ENCODE measurements at regions not wholly inside any gene's neighbourhood (a gene's known extent, or its start where the extent isn't known, plus 50 kb on each side); places are given as distances from the start of the nearest gene placed in this dataset.

- no peak overlapping the region for H3K4me3 ChIP-seq
- peaks cover 3% of the 10 kb centered on the region; the same call in 1 of the 2 replicates for H3K9me3 ChIP-seq (replicated peaks)
- H3K27me3 ChIP-seq: no peaks in the 10 kb centered on the region
- H3K4me1 ChIP-seq: peaks cover 12% of the 10 kb centered on the region
- peak; percentile 81 to 90 for DNase-seq
- peak overlapping the region; percentile 29; the same call in 1 of the 2 replicates for H3K27ac ChIP-seq
- no peaks in the 10 kb centered on the region for H3K36me3 ChIP-seq
These were observed 143.4 kb upstream of the EEF1E1 start for GRCh38 chr6:8245726-8246125.

GRCh38 chr6:8243475-8243874 lies 141.1 kb upstream of the EEF1E1 start:
- H3K36me3 ChIP-seq: no peaks in the 10 kb centered on the region
- H3K9me3 ChIP-seq (replicated peaks): no peaks in the 10 kb centered on the region
- peaks cover 12% of the 10 kb centered on the region for H3K4me1 ChIP-seq
- H3K4me3 ChIP-seq: no peak overlapping the region
- DNase-seq: no peak
- H3K27ac ChIP-seq: no peak overlapping the region
- no peaks in the 10 kb centered on the region for H3K27me3 ChIP-seq

DNA sequence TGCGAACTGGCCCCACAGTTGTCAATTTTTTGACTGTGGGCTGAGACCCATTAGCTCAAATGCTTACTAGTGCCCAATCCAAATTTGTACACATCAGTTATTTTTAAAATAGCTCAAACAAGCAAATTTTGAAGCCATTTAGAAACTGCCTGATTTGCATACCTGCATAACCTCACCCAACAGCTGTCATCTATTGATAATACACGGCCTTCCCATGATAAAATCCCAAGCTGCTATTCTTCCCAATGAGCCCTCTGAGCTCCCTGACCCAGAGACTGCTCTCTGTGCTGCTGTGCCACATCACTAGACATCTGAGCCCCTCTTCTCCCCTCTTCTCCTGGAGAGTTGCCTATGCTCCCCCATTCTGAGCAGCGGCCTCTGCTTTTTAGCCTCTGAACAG lies 140.5 kb upstream of the EEF1E1 start:
- DNase-seq: no peak
- peaks cover 12% of the 10 kb centered on the region for H3K4me1 ChIP-seq
- H3K27ac ChIP-seq: no peak overlapping the region
- H3K4me3 ChIP-seq: no peak overlapping the region
- H3K36me3 ChIP-seq: no peaks in the 10 kb centered on the region
- no peaks in the 10 kb centered on the region for H3K9me3 ChIP-seq (replicated peaks)
- no peaks in the 10 kb centered on the region for H3K27me3 ChIP-seq

DNA sequence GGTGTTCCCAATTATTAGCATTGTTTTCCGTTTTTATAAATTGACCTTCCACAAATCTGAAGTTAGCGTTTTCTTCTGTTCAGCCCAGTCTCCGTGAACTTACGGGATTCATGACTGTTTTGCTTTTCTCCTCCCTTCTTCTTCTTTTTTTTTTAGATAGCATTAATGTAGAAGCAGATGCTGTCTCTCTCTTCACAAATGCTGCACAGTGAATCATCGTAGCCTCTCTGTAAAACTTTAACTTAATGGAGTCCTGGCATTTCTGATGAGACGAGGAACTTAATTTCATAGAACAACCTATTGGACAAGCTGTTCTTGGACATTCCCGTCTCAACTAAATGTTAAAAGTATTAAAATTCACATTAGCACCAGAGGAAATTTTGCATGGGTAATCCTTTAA lies 138.0 kb upstream of the EEF1E1 start:
- no peaks in the 10 kb centered on the region for H3K27me3 ChIP-seq
- no peak overlapping the region for H3K27ac ChIP-seq
- H3K9me3 ChIP-seq (replicated peaks): no peaks in the 10 kb centered on the region
- DNase-seq: no peak
- H3K4me1 ChIP-seq: peaks cover 3% of the 10 kb centered on the region; the same call in 1 of the 2 replicates
- H3K4me3 ChIP-seq: no peak overlapping the region
- H3K36me3 ChIP-seq: no peaks in the 10 kb centered on the region

DNA sequence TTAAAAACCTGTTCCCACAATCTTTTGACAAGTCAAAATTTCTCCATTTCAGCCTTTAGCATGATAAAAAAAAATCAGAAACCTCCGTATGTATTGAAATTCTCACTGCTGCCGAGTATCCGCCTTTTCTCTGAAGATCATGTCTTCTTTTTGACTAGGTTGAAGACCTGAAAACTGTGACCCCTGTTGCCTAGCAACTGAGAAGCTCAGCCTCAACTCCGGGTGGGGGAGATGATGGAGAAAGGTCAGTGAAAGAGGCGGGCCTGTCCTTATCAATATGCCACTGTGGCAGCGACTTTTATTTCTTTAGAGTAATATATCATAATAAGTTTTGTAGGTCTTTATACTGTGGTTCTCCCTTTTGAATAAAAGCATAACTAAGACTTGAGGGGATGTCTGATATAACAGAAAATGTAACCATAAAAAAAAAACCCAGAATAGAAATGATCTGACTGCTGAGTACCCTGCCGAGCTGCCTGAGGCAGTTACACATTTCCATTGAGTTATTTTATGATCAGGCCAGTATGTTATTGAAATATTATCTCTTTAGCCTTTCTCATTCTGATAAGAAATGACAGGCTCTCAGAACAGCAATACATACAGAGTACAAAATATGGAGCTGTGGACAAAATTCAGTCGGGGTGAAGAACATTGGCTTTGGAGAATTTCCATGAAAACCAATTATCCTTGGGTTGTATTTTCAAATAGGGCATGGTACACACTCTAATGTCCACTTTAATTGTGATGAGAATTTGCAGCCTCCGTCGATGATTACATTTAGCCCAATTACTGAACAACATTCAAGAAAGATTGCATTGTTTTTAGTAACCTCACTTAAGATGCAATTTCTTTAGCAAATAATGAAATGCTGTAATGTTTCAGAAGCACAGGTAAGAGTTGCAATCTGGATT lies 136.7 kb upstream of the EEF1E1 start:
- no peaks in the 10 kb centered on the region for H3K27me3 ChIP-seq
- H3K4me3 ChIP-seq: no peak overlapping the region
- no peak for DNase-seq
- no peaks in the 10 kb centered on the region for H3K36me3 ChIP-seq
- no peaks in the 10 kb centered on the region for H3K9me3 ChIP-seq (replicated peaks)
- H3K4me1 ChIP-seq: no peaks in the 10 kb centered on the region
- H3K27ac ChIP-seq: no peak overlapping the region

- H3K36me3 ChIP-seq: no peaks in the 10 kb centered on the region
- no peak for DNase-seq
- H3K27me3 ChIP-seq: no peaks in the 10 kb centered on the region
- no peaks in the 10 kb centered on the region for H3K9me3 ChIP-seq (replicated peaks)
- H3K4me1 ChIP-seq: no peaks in the 10 kb centered on the region
- H3K27ac ChIP-seq: no peak overlapping the region
- H3K4me3 ChIP-seq: no peak overlapping the region
These were observed 135.3 kb upstream of the EEF1E1 start for GRCh38 chr6:8237668-8238067.

DNA sequence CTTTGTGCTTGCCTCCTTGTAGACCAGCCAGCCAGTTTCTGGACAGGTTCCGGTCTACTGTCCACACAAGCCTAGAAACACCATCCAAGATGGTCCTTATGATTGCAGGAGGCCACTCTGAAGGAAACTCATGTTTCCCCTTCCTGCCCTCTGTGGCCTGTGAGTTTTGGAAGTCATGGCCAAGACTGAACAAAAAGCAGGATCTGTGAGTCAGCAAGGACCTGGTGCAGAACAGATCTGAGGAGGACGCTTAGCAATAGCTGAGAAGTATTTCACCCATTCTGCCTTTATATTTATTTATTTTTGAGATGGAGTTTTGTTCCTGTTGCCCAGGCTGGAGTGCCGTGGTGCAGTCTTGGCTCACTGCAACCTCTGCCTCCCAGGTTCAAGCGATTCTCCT lies 134.6 kb upstream of the EEF1E1 start:
- DNase-seq: no peak
- H3K36me3 ChIP-seq: no peaks in the 10 kb centered on the region
- no peak overlapping the region for H3K4me3 ChIP-seq

DNA sequence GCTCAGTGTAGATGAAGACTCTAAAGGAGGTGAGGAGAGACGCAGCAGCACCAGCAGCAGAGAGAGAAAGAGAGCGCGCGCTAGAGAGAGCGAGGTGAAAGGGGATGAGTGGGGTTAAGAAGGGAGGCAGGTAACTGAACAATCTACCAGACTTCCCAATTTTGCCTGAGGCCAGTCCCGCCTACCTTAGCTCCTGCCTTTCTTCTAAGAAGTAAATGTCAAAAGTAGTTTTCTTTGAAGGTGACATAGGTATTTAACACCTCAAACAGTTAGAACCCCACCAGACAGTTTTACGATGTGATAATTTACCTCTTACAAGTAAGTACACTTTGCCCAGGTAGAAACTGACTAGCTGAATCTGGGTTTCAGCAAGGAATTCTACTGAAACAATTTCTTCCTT lies 132.0 kb upstream of the EEF1E1 start:
- Histone ChIP-seq H3K36me3 (no peaks in the 10 kb centered on the region), H3K9me3 (replicated peaks) (no peaks in the 10 kb centered on the region), H3K27me3 (no peaks in the 10 kb centered on the region), H3K4me3 (no peak overlapping the region), H3K4me1 (no peaks in the 10 kb centered on the region), H3K27ac (no peak overlapping the region)
- DNase-seq: no peak

More for the DNA sequence above, 134.6 kb upstream of the EEF1E1 start:
- Histone ChIP-seq H3K27me3 (no peaks in the 10 kb centered on the region), H3K4me1 (no peaks in the 10 kb centered on the region), H3K9me3 (replicated peaks) (no peaks in the 10 kb centered on the region), H3K27ac (no peak overlapping the region)

- no peak overlapping the region for H3K27ac ChIP-seq
- H3K36me3 ChIP-seq: no peaks in the 10 kb centered on the region
- H3K4me3 ChIP-seq: no peak overlapping the region
- no peaks in the 10 kb centered on the region for H3K4me1 ChIP-seq
- no peak for DNase-seq
- H3K27me3 ChIP-seq: no peaks in the 10 kb centered on the region
- H3K9me3 ChIP-seq (replicated peaks): no peaks in the 10 kb centered on the region
These were observed 129.6 kb upstream of the EEF1E1 start for GRCh38 chr6:8231956-8232355.

- no peak overlapping the region for H3K27ac ChIP-seq
- no peaks in the 10 kb centered on the region for H3K4me1 ChIP-seq
- no peaks in the 10 kb centered on the region for H3K36me3 ChIP-seq
- no peak overlapping the region for H3K4me3 ChIP-seq
- H3K27me3 ChIP-seq: no peaks in the 10 kb centered on the region
- DNase-seq: no peak
- H3K9me3 ChIP-seq (replicated peaks): no peaks in the 10 kb centered on the region
These were observed 127.8 kb upstream of the EEF1E1 start for GRCh38 chr6:8229915-8230756.

GRCh38 chr6:8225113-8225512 lies 122.8 kb upstream of the EEF1E1 start:
- Histone ChIP-seq H3K9me3 (replicated peaks) (no peaks in the 10 kb centered on the region), H3K4me3 (no peak overlapping the region), H3K4me1 (no peaks in the 10 kb centered on the region), H3K27ac (no peak overlapping the region), H3K36me3 (no peaks in the 10 kb centered on the region), H3K27me3 (no peaks in the 10 kb centered on the region)
- no peak for DNase-seq

DNA sequence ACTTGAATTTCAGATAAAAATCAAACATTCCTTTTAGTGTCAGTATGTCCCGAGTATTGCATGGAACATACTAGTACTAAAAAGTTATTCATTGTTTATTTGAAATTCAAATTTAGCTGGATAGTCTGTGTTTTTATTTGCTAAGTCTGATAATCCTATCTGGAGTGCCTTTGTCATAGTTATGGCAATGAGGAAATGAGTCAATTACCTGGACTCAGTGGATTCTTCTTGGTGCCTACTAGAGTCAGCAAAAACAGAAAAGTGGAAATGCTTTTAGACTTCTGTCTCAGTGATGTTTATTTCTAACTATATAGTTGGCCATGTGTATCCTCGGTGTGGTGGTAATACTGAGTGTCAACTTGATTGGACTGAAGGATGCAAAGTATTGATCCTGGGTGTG lies 121.3 kb upstream of the EEF1E1 start:
- Histone ChIP-seq H3K36me3 (no peaks in the 10 kb centered on the region), H3K27me3 (no peaks in the 10 kb centered on the region), H3K4me1 (peaks cover 5% of the 10 kb centered on the region; the same call in 1 of the 2 replicates), H3K4me3 (no peak overlapping the region), H3K9me3 (replicated peaks) (no peaks in the 10 kb centered on the region), H3K27ac (no peak overlapping the region)
- no peak for DNase-seq

- Histone ChIP-seq H3K27ac (0 out of 2 replicates have a peak overlapping the region, but pooled peaks have one; percentile 12), H3K36me3 (no peaks in the 10 kb centered on the region), H3K4me1 (peaks cover 6% of the 10 kb centered on the region; the same call in 1 of the 2 replicates), H3K9me3 (replicated peaks) (no peaks in the 10 kb centered on the region), H3K27me3 (no peaks in the 10 kb centered on the region), H3K4me3 (no peak overlapping the region)
- peak; percentile 13 to 73 for DNase-seq
These were observed 117.1 kb upstream of the EEF1E1 start for GRCh38 chr6:8219352-8219943.

- no peaks in the 10 kb centered on the region for H3K36me3 ChIP-seq
These were observed 116.5 kb upstream of the EEF1E1 start for GRCh38 chr6:8218861-8219260.

GRCh38 chr6:8215631-8216030 lies 113.3 kb upstream of the EEF1E1 start:
- no peak overlapping the region for H3K4me3 ChIP-seq
- H3K27ac ChIP-seq: no peak overlapping the region
- H3K36me3 ChIP-seq: no peaks in the 10 kb centered on the region
- no peaks in the 10 kb centered on the region for H3K9me3 ChIP-seq (replicated peaks)
- no peak for DNase-seq
- H3K27me3 ChIP-seq: no peaks in the 10 kb centered on the region
- peaks cover 6% of the 10 kb centered on the region; the same call in 1 of the 2 replicates for H3K4me1 ChIP-seq

More at GRCh38 chr6:8218861-8219260, 116.5 kb upstream of the EEF1E1 start:
- H3K9me3 ChIP-seq (replicated peaks): no peaks in the 10 kb centered on the region
- no peak for DNase-seq
- peaks cover 6% of the 10 kb centered on the region; the same call in 1 of the 2 replicates for H3K4me1 ChIP-seq
- no peaks in the 10 kb centered on the region for H3K27me3 ChIP-seq
- 0 out of 2 replicates have a peak overlapping the region, but pooled peaks have one; percentile 12 for H3K27ac ChIP-seq
- no peak overlapping the region for H3K4me3 ChIP-seq

Data from SJCRH30 (cell line).